Epithelial cell of esophagus (primary cell): ENCODE measurements at regions not wholly inside any gene's neighbourhood (a gene's known extent, or its start where the extent isn't known, plus 50 kb on each side); places are given as distances from the start of the nearest gene placed in this dataset.
"Not testable (repeated sequence)": the region's sequence is repeated elsewhere in the genome, so short reads cannot be mapped to it uniquely, and the experiment has no call there.

Experiments used
- DNase-seq: peaks from one replicate; pipeline ENCODE4 v3.0.0; 2010; ENCODE audit warnings: low read depth
- H3K4me3 ChIP-seq: 2 replicates; pipeline ENCODE4 v1.5.1; 2011; ENCODE audit warnings: mild to moderate bottlenecking, low read length, control low read depth
- CTCF ChIP-seq: IDR thresholded peaks from 2 replicates; pipeline ENCODE4 v1.5.1; 2011; ENCODE audit warnings: low read depth, mild to moderate bottlenecking, low read length, control low read depth, inconsistent platforms; ENCODE audit not compliant: insufficient read depth; ENCODE audit errors: missing control alignments

GRCh38 chr10:3258394-3258793 lies 85.8 kb upstream of the PITRM1 start:
- TF ChIP-seq CTCF = no peak
- H3K4me3 ChIP-seq = no peak overlapping the region
- DNase-seq = no peak

GRCh38 chr10:3255616-3256015 lies 83.0 kb upstream of the PITRM1 start:
- DNase-seq = no peak
- H3K4me3 ChIP-seq = no peak overlapping the region
- TF ChIP-seq CTCF = no peak

GRCh38 chr10:3255075-3255474 lies 82.5 kb upstream of the PITRM1 start:
- H3K4me3 ChIP-seq = no peak overlapping the region
- no peak for DNase-seq
- TF ChIP-seq CTCF = no peak

GRCh38 chr10:3253974-3254373 lies 81.4 kb upstream of the PITRM1 start:
- DNase-seq, H3K4me3 ChIP-seq: not testable (repeated sequence)

GRCh38 chr10:3251172-3251571 lies 78.6 kb upstream of the PITRM1 start:
- H3K4me3 ChIP-seq = no peak overlapping the region
- TF ChIP-seq CTCF = no peak
- DNase-seq = no peak

- no peak for DNase-seq
- H3K4me3 ChIP-seq = no peak overlapping the region
- TF ChIP-seq CTCF = no peak
Measured at GRCh38 chr10:3249307-3249889, 76.8 kb upstream of the PITRM1 start.

- TF ChIP-seq CTCF = no peak
- peak; percentile 93 for DNase-seq
- H3K4me3 ChIP-seq = no peak overlapping the region
Measured at GRCh38 chr10:3248526-3249306, 76.1 kb upstream of the PITRM1 start.
